HUDEP-2 (cell line): ENCODE measurements at regions not wholly inside any gene's neighbourhood (a gene's known extent, or its start where the extent isn't known, plus 50 kb on each side); places are given as distances from the start of the nearest gene placed in this dataset.
"Not testable (repeated sequence)": the region's sequence is repeated elsewhere in the genome, so short reads cannot be mapped to it uniquely, and the experiment has no call there.

Source experiments
- DNase-seq, 76 experiments: peaks; one replicate each; lab custom pipeline; 2025; ENCODE audit not compliant: unreplicated experiment in 76 of 76; lab: John Stamatoyannopoulos, UW

- no peak for DNase-seq
Observed at GRCh38 chr2:236909802-236910201, 175.9 kb upstream of the COPS8 start.

- DNase-seq = no peak
Observed at GRCh38 chr2:236910781-236911495, 174.8 kb upstream of the COPS8 start.

- DNase-seq = no peak
Observed at GRCh38 chr2:236912326-236913120, 173.2 kb upstream of the COPS8 start.

GRCh38 chr2:236915186-236915585 is 170.5 kb upstream of the COPS8 start:
- no peak for DNase-seq

GRCh38 chr2:236915726-236916125 is 170.0 kb upstream of the COPS8 start:
- no peak for DNase-seq

GRCh38 chr2:236916181-236916580 is 169.5 kb upstream of the COPS8 start:
- no peak for DNase-seq

GRCh38 chr2:236916651-236917050 is 169.0 kb upstream of the COPS8 start:
- no peak for DNase-seq

- DNase-seq = no peak
Observed at GRCh38 chr2:236917164-236917563, 168.5 kb upstream of the COPS8 start.

GRCh38 chr2:236918545-236918944 is 167.1 kb upstream of the COPS8 start:
- DNase-seq = no peak

GRCh38 chr2:236919209-236919608 is 166.5 kb upstream of the COPS8 start:
- no peak for DNase-seq

- not testable (repeated sequence) for DNase-seq
Observed at GRCh38 chr2:236919801-236920379, 165.8 kb upstream of the COPS8 start.

- DNase-seq = no peak
Observed at GRCh38 chr2:236922061-236922460, 163.6 kb upstream of the COPS8 start.

GRCh38 chr2:236928380-236929037 is 157.2 kb upstream of the COPS8 start:
- no peak for DNase-seq

GRCh38 chr2:236932831-236933361 is 152.8 kb upstream of the COPS8 start:
- no peak for DNase-seq

GRCh38 chr2:236934166-236934565 is 151.5 kb upstream of the COPS8 start:
- no peak for DNase-seq

- DNase-seq = no peak
Observed at GRCh38 chr2:236934656-236935055, 151.0 kb upstream of the COPS8 start.

GRCh38 chr2:236935083-236935482 is 150.6 kb upstream of the COPS8 start:
- DNase-seq = no peak

- no peak for DNase-seq
Observed at GRCh38 chr2:236935631-236936445, 149.9 kb upstream of the COPS8 start.

- DNase-seq = no peak
Observed at GRCh38 chr2:236936446-236936940, 149.2 kb upstream of the COPS8 start.

GRCh38 chr2:236938126-236938525 is 147.6 kb upstream of the COPS8 start:
- DNase-seq = no peak
